Small intestine (tissue), 7 donors: ENCODE measurements at regions not wholly inside any gene's neighbourhood (a gene's known extent, or its start where the extent isn't known, plus 50 kb on each side); places are given as distances from the start of the nearest gene placed in this dataset.

Source experiments
- DNase-seq, 2 donors: peaks; one replicate each; pipeline versions ENCODE4 v3.0.0 to v3.0.0-alpha.2; 2013
- FAIRE-seq: peaks from 2 replicates; lab custom pipeline; 2012; peaks lifted over from hg19 to GRCh38; lab: Jason Lieb, UNC
- H3K27ac ChIP-seq, 3 donors: one replicate each; pipeline ENCODE4 v1.5.1; 2013; ENCODE audit warnings: low read length in 2 of 3, mild to moderate bottlenecking in 2 of 3, control low read depth in 1 of 3, inconsistent platforms in 1 of 3, low read depth in 1 of 3, moderate library complexity in 1 of 3
- H3K27me3 ChIP-seq, 3 donors: one replicate each; pipeline ENCODE4 v1.6.1; 2013; ENCODE audit warnings: low read length in 3 of 3, inconsistent platforms in 1 of 3; ENCODE audit not compliant: control insufficient read depth in 3 of 3, insufficient read depth in 3 of 3
- H3K36me3 ChIP-seq, 3 donors: one replicate each; pipeline ENCODE4 v1.6.1; 2013; ENCODE audit warnings: low read length in 3 of 3, inconsistent platforms in 1 of 3, low read depth in 1 of 3, mild to moderate bottlenecking in 1 of 3, moderate library complexity in 1 of 3; ENCODE audit not compliant: control insufficient read depth in 3 of 3, insufficient read depth in 2 of 3
- H3K4me1 ChIP-seq, 3 donors: one replicate each; pipeline ENCODE4 v1.6.1; 2013; ENCODE audit warnings: low read length in 2 of 3, inconsistent platforms in 1 of 3, low read depth in 1 of 3, mild to moderate bottlenecking in 1 of 3, moderate library complexity in 1 of 3; ENCODE audit not compliant: control insufficient read depth in 3 of 3, insufficient read depth in 2 of 3
- H3K4me3 ChIP-seq, 3 donors: one replicate each; pipeline ENCODE4 v1.5.1; 2013; ENCODE audit warnings: low read length in 3 of 3, control low read depth in 1 of 3, inconsistent platforms in 1 of 3, low read depth in 1 of 3, mild to moderate bottlenecking in 1 of 3, moderate library complexity in 1 of 3
- H3K9me3 ChIP-seq, 2 donors: one replicate each; pipeline ENCODE4 v1.6.1; 2013; ENCODE audit warnings: low read depth in 1 of 2, low read length in 1 of 2; ENCODE audit not compliant: control insufficient read depth in 2 of 2, insufficient read depth in 1 of 2
- WGBS, 3 donors: extraction: QIAGEN DNeasy Blood & Tissue Kit; methylation state at CpG; one replicate each; pipeline ENCODE4 v1.1.7; 2013; 5-methylcytosine and 5-hydroxymethylcytosine counted together
- donor health status: healthy with polysubstance abuse.
- donor health status: control.
- donor health status: control.
- donor health status: Bipolar disorder and iron deficiency.
- donor health status: healthy.

- H3K9me3 ChIP-seq = no peaks in the 10 kb centered on the region
- DNase-seq = no peak
- FAIRE-seq = no peak
- H3K27ac ChIP-seq = no peak overlapping the region
- H3K27me3 ChIP-seq = no peaks in the 10 kb centered on the region
- no peaks in the 10 kb centered on the region for H3K4me1 ChIP-seq
- H3K36me3 ChIP-seq = no peaks in the 10 kb centered on the region
- no peak overlapping the region for H3K4me3 ChIP-seq
Measured at GRCh38 chr2:38201784-38202183, 125.8 kb upstream of the CYP1B1 start.

DNA sequence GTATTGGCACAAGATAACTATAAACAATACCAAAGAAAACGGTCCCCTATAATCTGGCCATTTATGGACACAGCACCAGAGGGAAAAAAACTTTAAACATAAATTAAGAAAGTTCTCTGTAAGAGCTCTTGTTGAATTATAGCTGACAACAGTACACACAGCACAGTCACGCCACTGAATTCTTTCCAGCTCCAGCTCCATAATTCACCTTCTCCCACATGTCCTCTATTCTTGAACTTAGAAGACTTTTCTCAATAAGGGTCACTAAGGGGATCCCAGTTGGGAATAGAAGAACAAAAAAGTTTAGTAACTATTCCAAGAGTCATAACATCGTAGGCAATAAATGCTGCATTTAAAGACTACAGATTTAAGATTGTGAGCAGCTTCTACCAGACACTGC lies 124.6 kb upstream of the CYP1B1 start:
- DNase-seq (no peak), FAIRE-seq (no peak)
- Histone ChIP-seq H3K27ac (no peak overlapping the region), H3K36me3 (no peaks in the 10 kb centered on the region), H3K4me3 (no peak overlapping the region), H3K4me1 (no peaks in the 10 kb centered on the region), H3K27me3 (no peaks in the 10 kb centered on the region), H3K9me3 (no peaks in the 10 kb centered on the region)
- 67 to 81% (median 75%) methylated on average over 3 of the region's 3 CpGs for WGBS, 3 donors

DNA sequence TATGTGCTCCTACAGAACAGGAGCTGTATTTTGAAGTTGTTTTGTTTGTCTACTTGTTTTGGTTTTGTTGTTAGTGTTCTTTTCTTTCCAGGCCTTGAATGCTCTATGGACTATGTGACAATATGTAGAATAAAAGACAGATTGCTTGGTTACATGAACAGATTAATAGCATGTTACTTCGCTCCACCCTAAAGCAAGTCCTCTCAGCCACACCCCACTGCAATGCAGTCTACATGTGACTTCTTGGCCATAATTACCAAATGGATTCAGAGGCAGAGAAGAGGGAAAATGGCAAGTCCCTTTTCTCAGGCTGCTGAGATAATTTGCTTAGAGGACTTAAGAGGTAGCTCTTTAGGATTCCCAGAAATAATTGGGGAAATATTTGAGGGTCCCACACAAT lies 123.2 kb upstream of the CYP1B1 start:
- FAIRE-seq (no peak), DNase-seq (no peak)
- H3K4me1 ChIP-seq = no peaks in the 10 kb centered on the region
- H3K27ac ChIP-seq = no peak overlapping the region
- H3K4me3 ChIP-seq = no peak overlapping the region
- no peaks in the 10 kb centered on the region for H3K27me3 ChIP-seq
- no peaks in the 10 kb centered on the region for H3K9me3 ChIP-seq
- H3K36me3 ChIP-seq = no peaks in the 10 kb centered on the region
- 86 to 93% (median 92%) methylated on average over 1 of the region's 1 CpG for WGBS, 3 donors

GRCh38 chr2:38194751-38195150 lies 118.8 kb upstream of the CYP1B1 start:
- FAIRE-seq (no peak), DNase-seq (no peak)
- WGBS, 3 donors = 84 to 90% (median 88%) methylated on average over 5 of the region's 5 CpGs
- Histone ChIP-seq H3K4me3 (no peak overlapping the region), H3K4me1 (no peaks in the 10 kb centered on the region), H3K27ac (no peak overlapping the region), H3K36me3 (no peaks in the 10 kb centered on the region), H3K9me3 (no peaks in the 10 kb centered on the region), H3K27me3 (no peaks in the 10 kb centered on the region)

DNA sequence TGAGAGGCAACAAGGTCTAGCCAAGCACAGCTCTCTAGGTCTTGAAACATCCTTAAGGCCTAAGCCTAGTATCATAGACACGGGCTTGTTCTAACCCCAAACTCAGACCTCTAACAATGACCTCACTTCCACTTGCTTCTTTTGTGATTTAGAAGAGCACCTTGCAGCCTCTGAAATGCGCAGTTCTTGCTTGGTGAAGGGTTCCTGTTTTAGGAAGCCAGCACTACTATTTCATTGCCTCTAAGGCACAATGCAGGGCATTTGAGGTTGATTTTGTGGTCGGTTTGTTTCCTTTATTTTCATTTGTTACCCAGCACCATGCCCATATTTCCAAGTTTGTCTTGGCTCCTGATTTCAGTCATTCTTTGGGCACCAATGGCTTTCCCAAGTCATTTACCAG lies 117.0 kb upstream of the CYP1B1 start:
- DNase-seq (no peak), FAIRE-seq (no peak)
- no peaks in the 10 kb centered on the region for H3K9me3 ChIP-seq
- H3K4me1 ChIP-seq = no peaks in the 10 kb centered on the region
- 68 to 80% (median 69%) methylated on average over 3 of the region's 3 CpGs for WGBS, 3 donors
- H3K27ac ChIP-seq = no peak overlapping the region
- H3K27me3 ChIP-seq = no peaks in the 10 kb centered on the region
- no peaks in the 10 kb centered on the region for H3K36me3 ChIP-seq
- no peak overlapping the region for H3K4me3 ChIP-seq

GRCh38 chr2:38192046-38192445 lies 116.1 kb upstream of the CYP1B1 start:
- FAIRE-seq = no peak
- Histone ChIP-seq H3K4me1 (no peaks in the 10 kb centered on the region), H3K36me3 (no peaks in the 10 kb centered on the region), H3K9me3 (no peaks in the 10 kb centered on the region), H3K27me3 (no peaks in the 10 kb centered on the region), H3K4me3 (no peak overlapping the region), H3K27ac (no peak overlapping the region)
- DNase-seq = no peak

DNA sequence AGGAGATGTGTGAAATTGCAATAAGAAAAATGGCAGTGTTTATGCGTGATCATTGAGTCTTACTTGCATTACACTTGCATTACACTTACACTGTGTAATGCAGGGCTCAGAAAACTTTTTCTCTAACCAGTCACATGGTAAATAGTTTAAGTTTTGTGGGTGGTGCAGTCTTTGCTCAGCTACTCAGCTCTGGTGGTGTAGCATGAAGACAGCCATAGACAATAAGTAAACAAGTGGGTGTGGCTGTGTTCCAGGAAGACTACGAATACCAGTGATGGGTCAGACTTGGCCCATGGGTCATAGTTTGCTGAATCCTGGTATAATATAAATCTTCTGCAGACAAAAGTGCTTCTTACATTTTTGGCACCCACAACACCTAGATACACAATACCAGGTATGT lies 115.6 kb upstream of the CYP1B1 start:
- H3K27me3 ChIP-seq = no peaks in the 10 kb centered on the region
- no peaks in the 10 kb centered on the region for H3K9me3 ChIP-seq
- WGBS, 3 donors = 57 to 81% (median 77%) methylated on average over 2 of the region's 2 CpGs
- H3K4me1 ChIP-seq = no peaks in the 10 kb centered on the region
- H3K27ac ChIP-seq = no peak overlapping the region
- FAIRE-seq (no peak), DNase-seq (no peak)
- H3K4me3 ChIP-seq = no peak overlapping the region
- no peaks in the 10 kb centered on the region for H3K36me3 ChIP-seq

DNA sequence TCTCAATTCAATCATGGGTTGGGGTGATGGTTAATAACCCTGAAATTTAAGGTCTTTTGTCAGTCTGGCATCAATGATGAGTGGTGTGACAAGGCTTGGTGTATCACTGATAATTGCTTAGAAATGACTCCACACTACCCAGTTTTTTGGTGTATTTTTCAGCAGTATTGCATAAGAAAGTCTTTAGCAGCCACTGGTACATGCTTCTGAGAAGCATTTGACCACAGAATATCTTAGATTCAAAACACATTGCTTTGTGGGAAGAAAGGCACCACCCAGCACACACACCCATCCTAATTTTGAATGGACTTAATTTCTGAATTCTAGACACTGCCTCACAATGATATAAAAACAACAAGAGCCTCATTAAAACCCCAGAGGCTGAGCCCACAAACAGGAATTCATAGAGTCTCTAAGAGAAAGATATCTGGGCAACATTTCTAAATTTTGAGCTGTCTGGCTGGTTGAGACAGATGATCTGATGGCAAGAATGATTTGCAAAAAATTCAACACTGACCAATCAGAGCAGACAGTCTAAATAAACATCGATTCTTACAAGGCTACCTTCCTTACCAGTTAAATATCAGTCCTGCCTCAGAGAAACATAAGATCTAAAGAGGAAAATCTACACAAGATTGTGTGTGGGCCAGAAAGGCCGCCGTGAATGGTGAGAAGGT lies 114.7 kb upstream of the CYP1B1 start:
- FAIRE-seq = no peak
- no peak overlapping the region for H3K27ac ChIP-seq

GRCh38 chr2:38187541-38188011 lies 111.6 kb upstream of the CYP1B1 start:
- no peaks in the 10 kb centered on the region for H3K36me3 ChIP-seq
- peak in 1 of 2 donors; percentile 31 for DNase-seq
- no peak overlapping the region for H3K4me3 ChIP-seq
- no peaks in the 10 kb centered on the region for H3K9me3 ChIP-seq
- peak overlapping the region in 1 of 3 donors; percentile 12 for H3K27ac ChIP-seq
- WGBS, 3 donors = 60 to 86% (median 79%) methylated on average over 5 of the region's 5 CpGs
- no peaks in the 10 kb centered on the region for H3K27me3 ChIP-seq
- peaks cover 0 to 3% (median 0%) of the 10 kb centered on the region in 3 donors for H3K4me1 ChIP-seq
- FAIRE-seq = no peak

More for the DNA sequence above, 114.7 kb upstream of the CYP1B1 start:
- no peak for DNase-seq
- no peak overlapping the region for H3K4me3 ChIP-seq
- peaks cover 0 to 2% (median 0%) of the 10 kb centered on the region in 3 donors for H3K4me1 ChIP-seq
- no peaks in the 10 kb centered on the region for H3K36me3 ChIP-seq
- H3K9me3 ChIP-seq = no peaks in the 10 kb centered on the region
- H3K27me3 ChIP-seq = no peaks in the 10 kb centered on the region
- 87 to 95% (median 93%) methylated on average over 3 of the region's 3 CpGs for WGBS, 3 donors
